A673 (cell line): ENCODE measurements at regions not wholly inside any gene's neighbourhood (a gene's known extent, or its start where the extent isn't known, plus 50 kb on each side); places are given as distances from the start of the nearest gene placed in this dataset.

Experiments
- BruUV-seq: library from RNA; stranded (reverse); fragments of 400-500 nt; replicated peaks from 2 replicates; lab custom pipeline; 2021; lab: Mats Ljungman, UMichigan
- CTCF ChIA-PET: fragments of 300-600 bp; sonication (Branson Sonifier 250); formaldehyde crosslinking; loops from one replicate; lab custom pipeline; 2022; ENCODE audit warnings: antibody characterized with exemption; lab: Charles Lee
- POLR2A ChIA-PET: fragments of 300-600 bp; sonication (Branson Sonifier 250); formaldehyde crosslinking; loops from one replicate; lab custom pipeline; 2022; ENCODE audit warnings: antibody characterized with exemption; ENCODE audit not compliant: low non-redundant PET; lab: Charles Lee
- DNase-seq: peaks from one replicate; pipeline ENCODE4 v3.0.0-alpha.2; 2015; ENCODE audit warnings: low spot score
- H3K27ac ChIP-seq: fragments of 200-600 bp; sonication (generic); 2 replicates; pipeline ENCODE4 v1.5.1; 2016; ENCODE audit warnings: mixed run types, low read depth, mild to moderate bottlenecking, mixed read lengths, antibody characterized with exemption, low read length; ENCODE audit not compliant: poor library complexity, severe bottlenecking
- H3K27me3 ChIP-seq: fragments of 200-600 bp; sonication (generic); replicated peaks from 2 replicates; pipeline ENCODE4 v1.6.1; 2017; ENCODE audit warnings: mixed run types, low read depth, mild to moderate bottlenecking, mixed read lengths, antibody characterized with exemption, low read length; ENCODE audit not compliant: insufficient read depth, poor library complexity
- H3K36me3 ChIP-seq: fragments of 200-600 bp; sonication (generic); 2 replicates; pipeline ENCODE4 v1.6.1; 2016; ENCODE audit warnings: mixed run types, mild to moderate bottlenecking, mixed read lengths, antibody characterized with exemption, low read length; ENCODE audit not compliant: insufficient read depth, poor library complexity, severe bottlenecking
- H3K4me1 ChIP-seq: fragments of 200-600 bp; sonication (generic); 2 replicates; pipeline ENCODE4 v1.6.1; 2017; ENCODE audit warnings: mixed run types, mild to moderate bottlenecking, mixed read lengths, antibody characterized with exemption, low read length; ENCODE audit not compliant: insufficient read depth, poor library complexity, severe bottlenecking
- H3K4me3 ChIP-seq: fragments of 200-600 bp; sonication (generic); 2 replicates; pipeline ENCODE4 v1.5.1; 2016; ENCODE audit warnings: low read depth, mixed run types, mild to moderate bottlenecking, mixed read lengths, low read length; ENCODE audit not compliant: poor library complexity, severe bottlenecking
- H3K9me3 ChIP-seq: fragments of 200-600 bp; sonication (generic); 2 replicates; pipeline ENCODE4 v1.6.1; 2016; ENCODE audit warnings: mixed run types, low read depth, mild to moderate bottlenecking, mixed read lengths, antibody characterized with exemption, low read length; ENCODE audit not compliant: poor library complexity, severe bottlenecking
- EZH2 ChIP-seq: fragments of 200-600 bp; sonication (generic); IDR thresholded peaks from 2 replicates; pipeline ENCODE4 v1.6.1; 2017; ENCODE audit warnings: borderline replicate concordance, low read depth, mild to moderate bottlenecking, mixed read lengths, antibody characterized with exemption, low read length; ENCODE audit not compliant: poor library complexity, severe bottlenecking
- intact Hi-C: fragments of 100-400 bp; cut with micrococcal nuclease; formaldehyde crosslinking; loops from one replicate; pipeline ENCODE4 v1.10.0; 2022; ENCODE audit not compliant: unreplicated experiment
- TF ChIP-seq, protein P1 (sequence below): fragments of 300-800, 200-600 bp; sonication (generic); conservative IDR thresholded peaks from 2 replicates; pipeline ENCODE4 v1.5.1; 2017; ENCODE audit warnings: low read depth, mild to moderate bottlenecking, antibody characterized with exemption, low read length, moderate library complexity, mixed read lengths

DNA sequence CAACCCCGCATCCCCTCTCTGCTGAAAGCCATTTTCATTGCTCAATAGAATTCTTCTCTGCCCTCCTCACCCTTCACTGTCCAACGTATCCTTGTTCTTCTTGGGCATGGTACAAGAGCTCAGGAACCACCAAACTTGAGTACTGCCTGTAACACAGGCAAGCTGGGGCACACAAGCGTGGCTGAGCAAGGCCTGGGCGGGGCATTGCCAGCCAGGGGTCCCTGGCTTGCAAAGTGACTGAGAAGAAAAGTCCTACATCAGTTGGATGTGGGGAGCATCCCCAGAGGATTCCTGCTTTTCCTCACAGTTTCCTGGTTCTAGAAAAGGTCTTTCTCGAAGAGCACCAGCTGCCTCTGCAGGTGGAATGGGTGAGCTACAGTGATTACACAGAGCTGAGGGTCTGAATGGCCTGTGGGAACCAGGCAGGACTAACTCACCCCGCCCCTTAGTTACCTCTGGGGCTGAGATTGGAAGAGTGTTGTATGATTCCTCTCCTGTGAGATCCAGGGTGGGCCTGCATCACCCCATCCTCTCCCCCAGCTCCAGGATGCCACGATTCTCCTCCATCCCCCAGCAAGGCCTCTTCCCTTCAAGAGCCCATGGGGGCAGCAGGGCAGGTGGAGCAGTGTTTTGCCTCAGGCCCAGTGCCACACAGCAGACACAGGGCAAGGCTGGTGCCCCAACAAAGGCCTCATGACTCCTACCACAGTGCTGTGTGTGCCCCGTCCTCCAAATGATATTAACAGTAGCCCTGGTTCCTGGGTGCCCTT, 121.9 kb downstream of the MATN1 start:
- H3K27me3 ChIP-seq: no peaks in the 10 kb centered on the region
- TF ChIP-seq, protein P1, sequence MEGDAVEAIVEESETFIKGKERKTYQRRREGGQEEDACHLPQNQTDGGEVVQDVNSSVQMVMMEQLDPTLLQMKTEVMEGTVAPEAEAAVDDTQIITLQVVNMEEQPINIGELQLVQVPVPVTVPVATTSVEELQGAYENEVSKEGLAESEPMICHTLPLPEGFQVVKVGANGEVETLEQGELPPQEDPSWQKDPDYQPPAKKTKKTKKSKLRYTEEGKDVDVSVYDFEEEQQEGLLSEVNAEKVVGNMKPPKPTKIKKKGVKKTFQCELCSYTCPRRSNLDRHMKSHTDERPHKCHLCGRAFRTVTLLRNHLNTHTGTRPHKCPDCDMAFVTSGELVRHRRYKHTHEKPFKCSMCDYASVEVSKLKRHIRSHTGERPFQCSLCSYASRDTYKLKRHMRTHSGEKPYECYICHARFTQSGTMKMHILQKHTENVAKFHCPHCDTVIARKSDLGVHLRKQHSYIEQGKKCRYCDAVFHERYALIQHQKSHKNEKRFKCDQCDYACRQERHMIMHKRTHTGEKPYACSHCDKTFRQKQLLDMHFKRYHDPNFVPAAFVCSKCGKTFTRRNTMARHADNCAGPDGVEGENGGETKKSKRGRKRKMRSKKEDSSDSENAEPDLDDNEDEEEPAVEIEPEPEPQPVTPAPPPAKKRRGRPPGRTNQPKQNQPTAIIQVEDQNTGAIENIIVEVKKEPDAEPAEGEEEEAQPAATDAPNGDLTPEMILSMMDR: no peak
- no peak for TF ChIP-seq EZH2
- ChIA-PET CTCF (interaction anchor here (0.6 kb wide), 1 partner anchor 489 kb away, joined by 8 read pairs; no protein-coding TSS in a partner anchor), POLR2A (no interaction called here)
- no peaks in the 10 kb centered on the region for H3K4me1 ChIP-seq
- H3K36me3 ChIP-seq: no peaks in the 10 kb centered on the region
- intact Hi-C loops: no loop called here
- no peak overlapping the region for H3K27ac ChIP-seq
- DNase-seq: no peak
- no peaks in the 10 kb centered on the region for H3K9me3 ChIP-seq
- no TSS peak for BruUV-seq
- no peak overlapping the region for H3K4me3 ChIP-seq

DNA sequence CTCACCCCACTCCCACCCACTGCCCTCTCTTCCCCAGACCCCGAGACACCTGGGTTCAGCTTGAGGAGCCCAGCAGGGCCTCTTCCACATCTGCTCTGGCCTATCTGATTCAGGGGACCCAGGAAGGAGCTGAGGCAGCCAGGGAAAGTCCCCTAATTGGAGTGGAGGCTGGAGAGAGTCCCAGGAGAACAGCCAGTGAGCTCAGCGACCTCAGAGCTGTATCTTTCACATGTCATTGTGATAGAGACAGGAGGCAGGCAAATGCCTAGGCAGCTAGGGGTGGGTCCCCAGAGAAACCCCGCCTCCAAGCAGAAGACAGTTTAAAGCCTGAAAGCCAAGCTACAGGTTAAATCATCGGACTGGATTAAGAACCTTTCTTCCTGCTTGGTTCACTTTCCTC, 122.7 kb downstream of the MATN1 start:
- Histone ChIP-seq H3K9me3 (no peaks in the 10 kb centered on the region), H3K36me3 (no peaks in the 10 kb centered on the region), H3K4me1 (no peaks in the 10 kb centered on the region), H3K4me3 (no peak overlapping the region), H3K27ac (no peak overlapping the region), H3K27me3 (peaks cover 2% of the 10 kb centered on the region)
- TF ChIP-seq, protein P1: no peak
- intact Hi-C loops: no loop called here
- no peak for DNase-seq
- ChIA-PET CTCF (no interaction called here), POLR2A (no interaction called here)
- BruUV-seq: no TSS peak

DNA sequence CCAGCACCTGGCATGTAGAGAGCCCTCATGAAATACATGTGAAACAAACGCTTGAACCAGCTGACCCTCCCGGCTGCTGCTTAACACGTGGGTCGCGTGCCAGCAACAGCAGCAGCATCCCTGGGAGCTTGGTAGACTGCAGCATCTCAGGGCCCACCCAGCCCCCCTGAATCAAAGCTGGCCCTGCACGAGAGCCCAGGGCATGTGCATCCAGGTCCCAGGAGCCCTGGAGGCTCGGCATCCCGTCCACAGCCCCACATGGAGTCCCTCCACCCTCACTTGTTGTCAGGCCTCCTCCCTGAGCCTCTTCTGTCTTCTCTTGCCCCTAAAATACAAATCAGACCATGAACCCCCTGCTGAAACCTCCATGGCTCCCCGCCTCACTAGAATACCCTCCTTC, 123.1 kb downstream of the MATN1 start:
- H3K9me3 ChIP-seq: no peaks in the 10 kb centered on the region
- H3K4me1 ChIP-seq: no peaks in the 10 kb centered on the region
- H3K36me3 ChIP-seq: no peaks in the 10 kb centered on the region
- no peak for TF ChIP-seq EZH2
- TF ChIP-seq, protein P1: no peak
- intact Hi-C loops: no loop called here
- H3K27me3 ChIP-seq: peaks cover 7% of the 10 kb centered on the region
- no TSS peak for BruUV-seq
- ChIA-PET CTCF (no interaction called here), POLR2A (no interaction called here)
- no peak overlapping the region for H3K4me3 ChIP-seq
- DNase-seq: no peak
- H3K27ac ChIP-seq: no peak overlapping the region
